GM18499 (cell line): ENCODE measurements at regions not wholly inside any gene's neighbourhood (a gene's known extent, or its start where the extent isn't known, plus 50 kb on each side); places are given as distances from the start of the nearest gene placed in this dataset.

ENCODE experiments used
- ATAC-seq: cut with Tn5 transposase; IDR thresholded peaks from one replicate; pipeline ENCODE4 v1.9.1; 2021; ENCODE audit warnings: moderate number of reproducible peaks; ENCODE audit not compliant: insufficient read depth, unreplicated experiment

- ATAC-seq: no peak
These were observed 341.0 kb upstream of the TMPO start for GRCh38 chr12:98174428-98174809.

GRCh38 chr12:98178126-98178525 lies 337.3 kb upstream of the TMPO start:
- no peak for ATAC-seq

GRCh38 chr12:98179151-98179550 lies 336.2 kb upstream of the TMPO start:
- ATAC-seq: no peak

GRCh38 chr12:98180603-98181002 lies 334.8 kb upstream of the TMPO start:
- no peak for ATAC-seq

- no peak for ATAC-seq
These were observed 332.6 kb upstream of the TMPO start for GRCh38 chr12:98182821-98183220.

- no peak for ATAC-seq
These were observed 329.8 kb upstream of the TMPO start for GRCh38 chr12:98185606-98186005.

- ATAC-seq: no peak
These were observed 326.7 kb upstream of the TMPO start for GRCh38 chr12:98188650-98189077.

GRCh38 chr12:98194591-98194990 lies 320.8 kb upstream of the TMPO start:
- no peak for ATAC-seq

- ATAC-seq: no peak
These were observed 317.0 kb upstream of the TMPO start for GRCh38 chr12:98198261-98198982.

- no peak for ATAC-seq
These were observed 306.6 kb upstream of the TMPO start for GRCh38 chr12:98208816-98209215.

- no peak for ATAC-seq
These were observed 303.3 kb upstream of the TMPO start for GRCh38 chr12:98211909-98212695.

- no peak for ATAC-seq
These were observed 301.8 kb upstream of the TMPO start for GRCh38 chr12:98213556-98213955.

- ATAC-seq: no peak
These were observed 298.1 kb upstream of the TMPO start for GRCh38 chr12:98217257-98217656.

GRCh38 chr12:98220636-98221035 lies 294.8 kb upstream of the TMPO start:
- ATAC-seq: no peak

- no peak for ATAC-seq
These were observed 294.1 kb upstream of the TMPO start for GRCh38 chr12:98221243-98221808.

GRCh38 chr12:98222135-98222534 lies 293.3 kb upstream of the TMPO start:
- no peak for ATAC-seq

- ATAC-seq: peak; percentile 74
These were observed 290.7 kb upstream of the TMPO start for GRCh38 chr12:98224584-98225221.

- ATAC-seq: no peak
These were observed 288.2 kb upstream of the TMPO start for GRCh38 chr12:98227162-98227561.

- no peak for ATAC-seq
These were observed 286.5 kb upstream of the TMPO start for GRCh38 chr12:98228683-98229539.

- ATAC-seq: no peak
These were observed 285.9 kb upstream of the TMPO start for GRCh38 chr12:98229540-98229924.
